Heart right ventricle (tissue), 16 donors: ENCODE measurements at regions not wholly inside any gene's neighbourhood (a gene's known extent, or its start where the extent isn't known, plus 50 kb on each side); places are given as distances from the start of the nearest gene placed in this dataset.

Experiments
- ATAC-seq, 8 donors: fragments of 200-7000 bp; cut with Tn5 transposase; one replicate each; pipeline ENCODE4 v1.9.1; 2020; ENCODE audit warnings: mild to moderate bottlenecking in 8 of 8, moderate library complexity in 8 of 8, moderate number of reproducible peaks in 1 of 8
- DNase-seq, 2 donors: peaks; one replicate each; pipeline ENCODE4 v3.0.0-alpha.2; 2020
- H3K27ac ChIP-seq, 10 donors: fragments of 200-600 bp; sonication (generic) in 2 of 10; one replicate each; pipeline versions ENCODE4 v1.5.0 to v1.8.0; 2020 to 2022; ENCODE audit warnings: mild to moderate bottlenecking in 3 of 10
- H3K27me3 ChIP-seq, 7 donors: fragments of 200-600 bp; one replicate each; pipeline ENCODE4 v1.8.0; 2021 to 2022; ENCODE audit warnings: mild to moderate bottlenecking in 2 of 7
- H3K36me3 ChIP-seq, 9 donors: fragments of 200-600 bp; sonication (generic) in 1 of 9; one replicate each; pipeline versions ENCODE4 v1.5.0 to v1.8.0; 2020 to 2022; ENCODE audit warnings: mild to moderate bottlenecking in 2 of 9
- H3K4me1 ChIP-seq, 9 donors: fragments of 200-600 bp; sonication (generic) in 1 of 9; one replicate each; pipeline versions ENCODE4 v1.5.0 to v1.8.0; 2020 to 2022; ENCODE audit warnings: mild to moderate bottlenecking in 4 of 9
- H3K4me3 ChIP-seq, 10 donors: fragments of 200-600 bp; sonication (generic) in 2 of 10; one replicate each; pipeline versions ENCODE4 v1.5.0 to v1.8.0; 2020 to 2022; ENCODE audit warnings: mild to moderate bottlenecking in 7 of 10, moderate library complexity in 2 of 10
- H3K9me3 ChIP-seq, 11 donors: fragments of 200-600 bp in 10 of 11; sonication (generic) in 2 of 11; one replicate each; pipeline versions ENCODE4 v1.5.0 to v1.8.0; 2013 to 2022; ENCODE audit warnings: mild to moderate bottlenecking in 2 of 11, control low read depth in 1 of 11, moderate library complexity in 1 of 11
- CTCF ChIP-seq, 9 donors: fragments of 200-600 bp; sonication (generic) in 2 of 9; IDR thresholded peaks; one replicate each; pipeline versions ENCODE4 v1.5.0 to v1.8.0; 2021 to 2022; ENCODE audit warnings: antibody characterized with exemption in 9 of 9, mild to moderate bottlenecking in 5 of 9, moderate library complexity in 1 of 9
- WGBS, 2 donors: extraction: QIAGEN DNeasy Blood & Tissue Kit; methylation state at CpG; one replicate each; pipeline ENCODE4 v1.1.7; 2013; ENCODE audit warnings: inconsistent platforms in 1 of 2; 5-methylcytosine and 5-hydroxymethylcytosine counted together
- intact Hi-C, 10 donors: fragments of 100-400 bp; cut with DNase I; formaldehyde crosslinking; loops; one replicate each; pipeline versions ENCODE4 v1.11.1 to v1.14.2; 2022
- donor health status: Arrhythmogenic right ventricular cardiomyopathy.
- donor health status: ischemic (EF 13 %, LVEDD 7.1; RV severe dilation, severe dysfunction).
- donor health status: healthy with polysubstance abuse.
- donor health status: DM: no; HTN: yes; CAD: no.
- donor health status: DM: no; HTN: no; CAD: no.
- donor health status: ischemic (EF 25% LVEDD 6.9; RV normal size, moderate dysfunction).
- donor health status: ischemic (EF 25% LVEDD 5.7; RV mildly dilated, moderate dysfunction).
- donor health status: healthy.
- donor health status: DM: yes; HTN: yes; CAD: no.
- donor health status: Ischemic cardiomyopathy.
- donor health status: ischemic (EF 35%, LVEDD 5.7; RV mildly dilated, moderate dysfunction).
- donor health status: nonischemic (EF 11% LVEDD 7.7; RV severe dilation, severe dysfunction).
- donor health status: DM: yes; HTN: yes; CAD: no.
- donor health status: PGD.
- donor health status: ischemic (EF 29% LVEDD 5.4; RV normal size, mild dysfunction).
- donor health status: nonischemic (EF 23%, LVEDD 6.1; RV moderate dilation, normal function).

GRCh38 chr2:116133381-116133942, 1681.0 kb upstream of the DDX18 start:
- peaks cover 0 to 7% (median 0%) of the 10 kb centered on the region in 11 donors for H3K9me3 ChIP-seq
- intact Hi-C loops, result no loop called here
- H3K4me3 ChIP-seq, result no peak overlapping the region
- no peaks in the 10 kb centered on the region for H3K36me3 ChIP-seq
- H3K27me3 ChIP-seq, result no peaks in the 10 kb centered on the region
- H3K27ac ChIP-seq, result no peak overlapping the region
- no peak for DNase-seq
- ATAC-seq, result no peak
- 45 to 48% methylated on average over 14 of the region's 14 CpGs for WGBS, 2 donors
- H3K4me1 ChIP-seq, result no peaks in the 10 kb centered on the region
- no peak for TF ChIP-seq CTCF (IDR thresholded peaks at IDR 0.05)

GRCh38 chr2:116141891-116142474, 1672.5 kb upstream of the DDX18 start:
- TF ChIP-seq CTCF (IDR thresholded peaks at IDR 0.05), result no peak
- Histone ChIP-seq H3K9me3 (peaks cover 0 to 17% (median 0%) of the 10 kb centered on the region in 11 donors), H3K27me3 (no peaks in the 10 kb centered on the region), H3K4me1 (no peaks in the 10 kb centered on the region), H3K27ac (no peak overlapping the region), H3K4me3 (no peak overlapping the region), H3K36me3 (no peaks in the 10 kb centered on the region)
- intact Hi-C loops, result no loop called here
- WGBS, 2 donors, result 75 to 79% methylated on average over 3 of the region's 3 CpGs
- DNase-seq (no peak), ATAC-seq (no peak)

GRCh38 chr2:116142644-116143227, 1671.8 kb upstream of the DDX18 start:
- intact Hi-C loops, result no loop called here
- no peak for ATAC-seq
- Histone ChIP-seq H3K4me3 (no peak overlapping the region), H3K27me3 (no peaks in the 10 kb centered on the region), H3K9me3 (peaks cover 0 to 17% (median 0%) of the 10 kb centered on the region in 11 donors), H3K27ac (no peak overlapping the region), H3K36me3 (no peaks in the 10 kb centered on the region), H3K4me1 (no peaks in the 10 kb centered on the region)
- TF ChIP-seq CTCF (IDR thresholded peaks at IDR 0.05), result no peak
- 39 to 44% methylated on average over 8 of the region's 8 CpGs for WGBS, 2 donors
- no peak for DNase-seq

- H3K27ac ChIP-seq, result no peak overlapping the region
- no peaks in the 10 kb centered on the region for H3K4me1 ChIP-seq
- whole genome bisulfite sequencing, 2 donors, result 76% methylated on average over 4 of the region's 4 CpGs
- H3K4me3 ChIP-seq, result no peak overlapping the region
- intact Hi-C loops, result no loop called here
- no peaks in the 10 kb centered on the region for H3K27me3 ChIP-seq
- no peak for TF ChIP-seq CTCF (IDR thresholded peaks at IDR 0.05)
- peaks cover 0 to 24% (median 0%) of the 10 kb centered on the region in 11 donors for H3K9me3 ChIP-seq
- DNase-seq (no peak), ATAC-seq (no peak)
- no peaks in the 10 kb centered on the region for H3K36me3 ChIP-seq
Measured at GRCh38 chr2:116145031-116145430, 1669.5 kb upstream of the DDX18 start.
